A673 (cell line): ENCODE measurements at regions not wholly inside any gene's neighbourhood (a gene's known extent, or its start where the extent isn't known, plus 50 kb on each side); places are given as distances from the start of the nearest gene placed in this dataset.

Experiments used
- BruUV-seq: library from RNA; stranded (reverse); fragments of 400-500 nt; replicated peaks from 2 replicates; lab custom pipeline; 2021; lab: Mats Ljungman, UMichigan
- CTCF ChIA-PET: fragments of 300-600 bp; sonication (Branson Sonifier 250); formaldehyde crosslinking; loops from one replicate; lab custom pipeline; 2022; ENCODE audit warnings: antibody characterized with exemption; lab: Charles Lee
- POLR2A ChIA-PET: fragments of 300-600 bp; sonication (Branson Sonifier 250); formaldehyde crosslinking; loops from one replicate; lab custom pipeline; 2022; ENCODE audit warnings: antibody characterized with exemption; ENCODE audit not compliant: low non-redundant PET; lab: Charles Lee
- DNase-seq: peaks from one replicate; pipeline ENCODE4 v3.0.0-alpha.2; 2015; ENCODE audit warnings: low spot score
- H3K27ac ChIP-seq: fragments of 200-600 bp; sonication (generic); 2 replicates; pipeline ENCODE4 v1.5.1; 2016; ENCODE audit warnings: mixed run types, low read depth, mild to moderate bottlenecking, mixed read lengths, antibody characterized with exemption, low read length; ENCODE audit not compliant: poor library complexity, severe bottlenecking
- H3K27me3 ChIP-seq: fragments of 200-600 bp; sonication (generic); replicated peaks from 2 replicates; pipeline ENCODE4 v1.6.1; 2017; ENCODE audit warnings: mixed run types, low read depth, mild to moderate bottlenecking, mixed read lengths, antibody characterized with exemption, low read length; ENCODE audit not compliant: insufficient read depth, poor library complexity
- H3K36me3 ChIP-seq: fragments of 200-600 bp; sonication (generic); 2 replicates; pipeline ENCODE4 v1.6.1; 2016; ENCODE audit warnings: mixed run types, mild to moderate bottlenecking, mixed read lengths, antibody characterized with exemption, low read length; ENCODE audit not compliant: insufficient read depth, poor library complexity, severe bottlenecking
- H3K4me1 ChIP-seq: fragments of 200-600 bp; sonication (generic); 2 replicates; pipeline ENCODE4 v1.6.1; 2017; ENCODE audit warnings: mixed run types, mild to moderate bottlenecking, mixed read lengths, antibody characterized with exemption, low read length; ENCODE audit not compliant: insufficient read depth, poor library complexity, severe bottlenecking
- H3K4me3 ChIP-seq: fragments of 200-600 bp; sonication (generic); 2 replicates; pipeline ENCODE4 v1.5.1; 2016; ENCODE audit warnings: low read depth, mixed run types, mild to moderate bottlenecking, mixed read lengths, low read length; ENCODE audit not compliant: poor library complexity, severe bottlenecking
- H3K9me3 ChIP-seq: fragments of 200-600 bp; sonication (generic); 2 replicates; pipeline ENCODE4 v1.6.1; 2016; ENCODE audit warnings: mixed run types, low read depth, mild to moderate bottlenecking, mixed read lengths, antibody characterized with exemption, low read length; ENCODE audit not compliant: poor library complexity, severe bottlenecking
- EZH2 ChIP-seq: fragments of 200-600 bp; sonication (generic); IDR thresholded peaks from 2 replicates; pipeline ENCODE4 v1.6.1; 2017; ENCODE audit warnings: borderline replicate concordance, low read depth, mild to moderate bottlenecking, mixed read lengths, antibody characterized with exemption, low read length; ENCODE audit not compliant: poor library complexity, severe bottlenecking
- intact Hi-C: fragments of 100-400 bp; cut with micrococcal nuclease; formaldehyde crosslinking; loops from one replicate; pipeline ENCODE4 v1.10.0; 2022; ENCODE audit not compliant: unreplicated experiment
- TF ChIP-seq, protein P1 (sequence below): fragments of 300-800, 200-600 bp; sonication (generic); conservative IDR thresholded peaks from 2 replicates; pipeline ENCODE4 v1.5.1; 2017; ENCODE audit warnings: low read depth, mild to moderate bottlenecking, antibody characterized with exemption, low read length, moderate library complexity, mixed read lengths

DNA sequence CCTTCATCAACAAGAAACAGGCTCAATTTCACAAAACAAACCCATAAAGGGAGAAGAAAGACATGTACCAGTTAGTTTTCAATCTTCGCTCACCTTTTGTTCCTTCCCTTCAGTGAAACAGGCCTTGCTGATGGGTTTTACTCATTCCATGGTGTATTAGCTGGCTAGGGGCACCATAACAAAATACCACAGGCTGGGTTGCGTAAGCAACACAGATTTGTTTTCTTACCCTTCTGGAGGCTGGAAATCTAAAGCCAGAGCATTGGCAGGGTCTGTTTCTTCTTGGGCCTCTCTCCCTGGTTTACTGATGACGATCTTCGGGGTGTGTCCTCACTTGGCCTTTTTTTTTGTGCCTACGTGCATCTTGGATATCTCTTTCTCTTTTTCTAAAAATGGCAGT, 383.4 kb upstream of the RBFOX1 start:
- no TSS peak for BruUV-seq
- Histone ChIP-seq H3K36me3 (no peaks in the 10 kb centered on the region), H3K4me3 (no peak overlapping the region), H3K27ac (no peak overlapping the region), H3K4me1 (no peaks in the 10 kb centered on the region), H3K9me3 (peaks cover 7% of the 10 kb centered on the region), H3K27me3 (no peaks in the 10 kb centered on the region)
- intact Hi-C loops: no loop called here
- no peak for TF ChIP-seq EZH2
- TF ChIP-seq, protein P1, sequence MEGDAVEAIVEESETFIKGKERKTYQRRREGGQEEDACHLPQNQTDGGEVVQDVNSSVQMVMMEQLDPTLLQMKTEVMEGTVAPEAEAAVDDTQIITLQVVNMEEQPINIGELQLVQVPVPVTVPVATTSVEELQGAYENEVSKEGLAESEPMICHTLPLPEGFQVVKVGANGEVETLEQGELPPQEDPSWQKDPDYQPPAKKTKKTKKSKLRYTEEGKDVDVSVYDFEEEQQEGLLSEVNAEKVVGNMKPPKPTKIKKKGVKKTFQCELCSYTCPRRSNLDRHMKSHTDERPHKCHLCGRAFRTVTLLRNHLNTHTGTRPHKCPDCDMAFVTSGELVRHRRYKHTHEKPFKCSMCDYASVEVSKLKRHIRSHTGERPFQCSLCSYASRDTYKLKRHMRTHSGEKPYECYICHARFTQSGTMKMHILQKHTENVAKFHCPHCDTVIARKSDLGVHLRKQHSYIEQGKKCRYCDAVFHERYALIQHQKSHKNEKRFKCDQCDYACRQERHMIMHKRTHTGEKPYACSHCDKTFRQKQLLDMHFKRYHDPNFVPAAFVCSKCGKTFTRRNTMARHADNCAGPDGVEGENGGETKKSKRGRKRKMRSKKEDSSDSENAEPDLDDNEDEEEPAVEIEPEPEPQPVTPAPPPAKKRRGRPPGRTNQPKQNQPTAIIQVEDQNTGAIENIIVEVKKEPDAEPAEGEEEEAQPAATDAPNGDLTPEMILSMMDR: no peak
- POLR2A ChIA-PET: no interaction called here
- CTCF ChIA-PET: no interaction called here
- DNase-seq: no peak

DNA sequence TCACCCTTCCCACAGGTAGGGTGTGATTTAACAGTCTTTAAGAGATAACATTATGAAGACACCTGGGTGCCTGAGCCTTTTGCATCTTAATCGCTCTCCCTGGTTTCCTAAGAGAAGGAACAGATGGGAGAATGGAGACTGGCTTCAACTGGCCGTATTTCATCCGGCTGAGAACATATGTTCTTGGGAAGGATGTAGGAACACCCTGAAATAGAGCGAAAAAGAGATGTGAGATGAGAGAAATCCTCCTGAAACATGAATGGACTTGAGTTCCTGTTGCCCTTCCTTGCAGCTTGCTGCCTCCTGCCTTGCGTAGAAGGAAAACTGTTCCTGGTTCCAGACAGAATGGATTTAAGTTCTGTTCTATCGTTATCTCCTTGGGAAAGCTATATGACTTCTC, 385.4 kb upstream of the RBFOX1 start:
- no TSS peak for BruUV-seq
- Histone ChIP-seq H3K4me1 (no peaks in the 10 kb centered on the region), H3K36me3 (no peaks in the 10 kb centered on the region), H3K27me3 (no peaks in the 10 kb centered on the region), H3K27ac (no peak overlapping the region), H3K9me3 (peaks cover 7% of the 10 kb centered on the region), H3K4me3 (no peak overlapping the region)
- DNase-seq: no peak
- TF ChIP-seq, protein P1: no peak
- TF ChIP-seq EZH2: no peak
- intact Hi-C loops: no loop called here
- CTCF ChIA-PET: no interaction called here
- POLR2A ChIA-PET: no interaction called here

DNA sequence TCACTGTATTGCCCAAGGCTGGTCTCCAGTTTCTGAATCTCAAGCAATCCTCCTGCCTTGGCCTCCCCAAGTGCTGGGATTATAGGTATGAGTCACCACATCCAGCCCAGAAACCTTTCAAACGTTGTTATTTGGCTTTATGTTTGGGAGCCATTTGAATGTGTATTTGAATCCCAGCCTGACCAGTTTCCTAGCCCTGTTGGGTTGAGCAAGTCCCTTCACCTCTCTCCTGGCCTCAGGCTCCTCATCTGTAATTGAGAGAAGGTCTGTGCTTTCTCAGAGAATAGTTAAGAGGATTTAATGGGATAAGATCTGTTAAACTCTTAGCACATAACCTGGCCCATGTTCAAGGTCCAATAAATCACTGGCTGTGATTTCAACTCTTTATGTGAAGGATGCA, 385.8 kb upstream of the RBFOX1 start:
- intact Hi-C loops: no loop called here
- Histone ChIP-seq H3K4me3 (no peak overlapping the region), H3K27me3 (no peaks in the 10 kb centered on the region), H3K27ac (no peak overlapping the region), H3K36me3 (no peaks in the 10 kb centered on the region), H3K9me3 (peaks cover 7% of the 10 kb centered on the region), H3K4me1 (no peaks in the 10 kb centered on the region)
- CTCF ChIA-PET: no interaction called here
- BruUV-seq: no TSS peak
- TF ChIP-seq EZH2: no peak
- TF ChIP-seq, protein P1: no peak
- no peak for DNase-seq
- POLR2A ChIA-PET: no interaction called here
